22Rv1 (cell line): ENCODE measurements at regions not wholly inside any gene's neighbourhood (a gene's known extent, or its start where the extent isn't known, plus 50 kb on each side); places are given as distances from the start of the nearest gene placed in this dataset.

Experiments used
- CTCF ChIP-seq: fragments of 450-650 bp; IDR thresholded peaks from 2 replicates; pipeline ENCODE4 v1.5.1; 2017; ENCODE audit warnings: mild to moderate bottlenecking
- ZFX ChIP-seq: fragments of 450-650 bp; IDR thresholded peaks from 2 replicates; pipeline ENCODE4 v1.6.1; 2017; ENCODE audit warnings: antibody characterized with exemption, borderline replicate concordance

- no peak for TF ChIP-seq CTCF
- TF ChIP-seq ZFX: no peak
Observed at GRCh38 chr5:115072266-115073064, 97.2 kb downstream of the TRIM36 start.
